ENCODE measurements at regions not wholly inside any gene's neighbourhood (a gene's known extent, or its start where the extent isn't known, plus 50 kb on each side); places are given as distances from the start of the nearest gene placed in this dataset.

- Histone ChIP-seq H3K27me3 (replicated peaks; ENCODE audit: control insufficient read depth, insufficient read depth, low read length, poor library complexity, severe bottlenecking) (no peaks in the 10 kb centered on the region), H3K36me3 (ENCODE audit: control insufficient read depth, insufficient read depth, low read length) (peaks cover 23% of the 10 kb centered on the region), H3K27ac (ENCODE audit: insufficient read depth, low read length, poor library complexity, severe bottlenecking) (peak overlapping the region; percentile 42), H3K4me3 (ENCODE audit: insufficient read depth, low read depth, low read length, poor library complexity, severe bottlenecking) (no peak overlapping the region), H3K4me1 (ENCODE audit: control insufficient read depth, insufficient read depth, low read length, poor library complexity, severe bottlenecking) (peaks cover 51% of the 10 kb centered on the region), H3K9me3 (ENCODE audit: control insufficient read depth, low read length) (no peaks in the 10 kb centered on the region)
- DNase-seq: no peak
Measured at GRCh38 chr17:77419095-77419494, 278.3 kb downstream of the SEC14L1 start.

- DNase-seq: no peak
- Histone ChIP-seq H3K27ac (ENCODE audit: insufficient read depth, low read length, poor library complexity, severe bottlenecking) (peak overlapping the region; percentile 68), H3K27me3 (replicated peaks; ENCODE audit: control insufficient read depth, insufficient read depth, low read length, poor library complexity, severe bottlenecking) (no peaks in the 10 kb centered on the region), H3K36me3 (ENCODE audit: control insufficient read depth, insufficient read depth, low read length) (peaks cover 23% of the 10 kb centered on the region), H3K4me1 (ENCODE audit: control insufficient read depth, insufficient read depth, low read length, poor library complexity, severe bottlenecking) (peaks cover 52% of the 10 kb centered on the region), H3K4me3 (ENCODE audit: insufficient read depth, low read depth, low read length, poor library complexity, severe bottlenecking) (no peak overlapping the region), H3K9me3 (ENCODE audit: control insufficient read depth, low read length) (no peaks in the 10 kb centered on the region)
Measured at GRCh38 chr17:77419547-77420094, 278.9 kb downstream of the SEC14L1 start.

DNA sequence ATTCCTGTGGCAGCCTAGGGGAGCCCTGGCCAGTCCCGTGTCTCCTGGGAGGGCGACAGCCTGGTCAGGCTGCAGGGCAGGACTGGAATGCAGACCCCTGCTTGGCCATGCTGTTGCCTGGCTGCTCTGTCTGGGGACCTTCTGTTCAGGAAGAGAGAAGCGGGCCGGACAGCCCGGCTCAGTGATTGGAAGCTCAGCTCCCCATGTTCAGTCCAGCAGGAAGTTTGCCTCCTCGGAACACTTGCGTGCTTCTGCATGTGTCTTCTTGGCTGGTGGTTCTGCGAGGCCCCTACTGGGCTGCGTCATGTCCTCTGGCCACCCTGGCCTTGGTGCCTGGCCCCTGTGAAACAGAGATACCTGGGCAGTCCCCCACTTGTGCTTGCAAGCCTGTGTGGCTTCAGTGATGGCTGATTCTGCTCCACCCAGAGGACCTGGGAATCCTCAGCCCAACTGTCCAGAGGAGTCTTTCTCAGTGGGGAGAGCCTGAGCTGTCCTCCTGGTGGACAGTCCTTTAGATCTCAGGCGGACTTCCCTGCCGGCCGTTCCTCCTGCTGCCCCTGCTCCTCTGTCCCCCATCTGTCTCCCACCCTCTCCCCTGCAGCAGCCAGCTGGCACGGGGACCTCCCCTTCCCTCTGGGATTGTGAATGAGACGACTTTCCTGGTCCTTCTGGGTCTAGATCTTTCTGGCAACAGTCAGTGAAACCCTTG, 279.5 kb downstream of the SEC14L1 start:
- Histone ChIP-seq H3K4me3 (ENCODE audit: insufficient read depth, low read depth, low read length, poor library complexity, severe bottlenecking) (no peak overlapping the region), H3K27me3 (replicated peaks; ENCODE audit: control insufficient read depth, insufficient read depth, low read length, poor library complexity, severe bottlenecking) (no peaks in the 10 kb centered on the region), H3K27ac (ENCODE audit: insufficient read depth, low read length, poor library complexity, severe bottlenecking) (peak overlapping the region; percentile 68), H3K36me3 (ENCODE audit: control insufficient read depth, insufficient read depth, low read length) (peaks cover 21% of the 10 kb centered on the region), H3K4me1 (ENCODE audit: control insufficient read depth, insufficient read depth, low read length, poor library complexity, severe bottlenecking) (peaks cover 59% of the 10 kb centered on the region), H3K9me3 (ENCODE audit: control insufficient read depth, low read length) (no peaks in the 10 kb centered on the region)
- DNase-seq: no peak

DNA sequence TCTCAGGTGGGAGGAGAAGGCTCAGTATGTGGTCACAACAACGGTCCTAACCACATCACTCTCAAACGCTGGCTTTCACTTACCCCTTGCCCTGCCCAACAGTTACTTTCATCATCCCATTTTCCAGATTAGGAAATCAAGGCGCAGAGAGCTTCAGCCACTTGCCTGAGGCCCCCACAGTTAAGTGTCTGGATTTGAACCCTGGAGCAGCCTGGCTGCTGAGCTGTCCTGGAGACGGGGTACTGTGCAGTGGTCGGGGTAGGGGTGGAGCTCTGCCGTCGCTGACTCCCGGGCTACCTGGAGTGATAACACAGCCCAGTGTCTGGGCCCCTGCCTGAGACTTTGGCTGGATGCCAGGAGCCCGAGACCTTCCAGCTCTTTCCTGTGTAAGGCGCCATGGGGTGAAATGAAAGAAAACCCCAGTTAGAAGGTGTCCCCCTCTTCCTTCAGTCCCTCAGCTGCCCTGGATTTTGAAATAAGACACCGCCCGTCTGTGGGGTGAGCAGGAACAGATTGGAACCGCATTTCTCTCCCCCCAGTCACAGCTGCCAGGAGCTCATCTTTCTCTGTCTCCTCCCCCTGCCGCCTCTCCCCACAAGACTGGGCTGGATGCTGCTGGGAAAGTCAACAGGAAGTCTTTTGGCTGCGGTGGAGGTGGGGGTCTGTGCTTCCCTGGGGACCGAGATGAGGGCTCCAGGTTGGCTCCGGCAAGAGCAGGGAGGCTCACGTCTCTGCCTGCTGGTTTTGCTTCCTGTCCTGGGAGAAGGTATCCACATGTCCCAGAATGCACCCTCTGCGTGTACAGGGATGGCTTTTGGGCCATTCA, 280.2 kb downstream of the SEC14L1 start:
- H3K4me3 ChIP-seq (ENCODE audit: insufficient read depth, low read depth, low read length, poor library complexity, severe bottlenecking): peak overlapping the region; percentile 1
- peak; percentile 58 to 63 (median 58) for DNase-seq
- H3K9me3 ChIP-seq (ENCODE audit: control insufficient read depth, low read length): no peaks in the 10 kb centered on the region
- peaks cover 60% of the 10 kb centered on the region for H3K4me1 ChIP-seq (ENCODE audit: control insufficient read depth, insufficient read depth, low read length, poor library complexity, severe bottlenecking)
- peaks cover 21% of the 10 kb centered on the region for H3K36me3 ChIP-seq (ENCODE audit: control insufficient read depth, insufficient read depth, low read length)
- H3K27ac ChIP-seq (ENCODE audit: insufficient read depth, low read length, poor library complexity, severe bottlenecking): peak overlapping the region; percentile 68
- no peaks in the 10 kb centered on the region for H3K27me3 ChIP-seq (replicated peaks; ENCODE audit: control insufficient read depth, insufficient read depth, low read length, poor library complexity, severe bottlenecking)

GRCh38 chr17:77421630-77421972, 280.8 kb downstream of the SEC14L1 start:
- Histone ChIP-seq H3K9me3 (ENCODE audit: control insufficient read depth, low read length) (no peaks in the 10 kb centered on the region), H3K27me3 (replicated peaks; ENCODE audit: control insufficient read depth, insufficient read depth, low read length, poor library complexity, severe bottlenecking) (no peaks in the 10 kb centered on the region), H3K4me1 (ENCODE audit: control insufficient read depth, insufficient read depth, low read length, poor library complexity, severe bottlenecking) (peaks cover 60% of the 10 kb centered on the region), H3K27ac (ENCODE audit: insufficient read depth, low read length, poor library complexity, severe bottlenecking) (peak overlapping the region; percentile 68), H3K4me3 (ENCODE audit: insufficient read depth, low read depth, low read length, poor library complexity, severe bottlenecking) (peak overlapping the region; percentile 1), H3K36me3 (ENCODE audit: control insufficient read depth, insufficient read depth, low read length) (peaks cover 21% of the 10 kb centered on the region)
- no peak for DNase-seq

DNA sequence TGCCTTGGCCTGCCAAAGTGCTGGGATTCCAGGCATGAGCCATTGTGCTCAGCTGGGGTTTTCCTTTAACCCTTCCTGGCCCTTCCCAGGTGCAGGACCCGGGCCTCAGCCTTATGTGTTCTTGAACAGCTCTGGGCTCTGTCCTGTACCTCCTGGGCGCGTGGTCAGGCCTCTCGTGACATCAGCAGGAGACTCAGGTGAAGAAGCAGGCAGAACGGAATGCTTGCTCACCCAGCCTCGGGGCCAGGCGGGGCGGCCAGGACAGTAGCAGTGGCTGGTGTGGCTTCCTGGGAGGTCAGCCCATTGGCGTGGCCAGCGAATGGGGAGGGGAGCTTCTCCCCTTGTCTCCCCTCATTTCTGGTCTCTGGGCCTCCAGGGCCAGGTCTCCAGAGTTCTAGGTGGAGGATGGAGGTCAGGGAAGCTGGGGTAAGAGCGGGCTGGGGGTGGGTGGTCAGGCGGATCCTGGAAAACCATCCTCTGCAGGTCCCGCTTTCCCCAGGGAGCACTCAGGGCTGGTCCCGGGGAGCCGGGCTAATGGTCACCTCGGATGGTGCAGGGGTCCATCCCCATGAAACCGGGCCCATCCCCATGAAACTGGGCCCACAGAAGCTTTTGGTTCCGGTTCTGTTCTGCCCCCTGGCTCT, 281.5 kb downstream of the SEC14L1 start:
- Histone ChIP-seq H3K9me3 (ENCODE audit: control insufficient read depth, low read length) (no peaks in the 10 kb centered on the region), H3K27me3 (replicated peaks; ENCODE audit: control insufficient read depth, insufficient read depth, low read length, poor library complexity, severe bottlenecking) (no peaks in the 10 kb centered on the region), H3K27ac (ENCODE audit: insufficient read depth, low read length, poor library complexity, severe bottlenecking) (peak overlapping the region; percentile 68), H3K4me3 (ENCODE audit: insufficient read depth, low read depth, low read length, poor library complexity, severe bottlenecking) (no peak overlapping the region), H3K36me3 (ENCODE audit: control insufficient read depth, insufficient read depth, low read length) (peaks cover 16% of the 10 kb centered on the region), H3K4me1 (ENCODE audit: control insufficient read depth, insufficient read depth, low read length, poor library complexity, severe bottlenecking) (peaks cover 66% of the 10 kb centered on the region)
- DNase-seq: no peak

GRCh38 chr17:77422748-77423113, 282.0 kb downstream of the SEC14L1 start:
- Histone ChIP-seq H3K36me3 (ENCODE audit: control insufficient read depth, insufficient read depth, low read length) (peaks cover 11% of the 10 kb centered on the region), H3K9me3 (ENCODE audit: control insufficient read depth, low read length) (no peaks in the 10 kb centered on the region), H3K27ac (ENCODE audit: insufficient read depth, low read length, poor library complexity, severe bottlenecking) (peak overlapping the region; percentile 33), H3K27me3 (replicated peaks; ENCODE audit: control insufficient read depth, insufficient read depth, low read length, poor library complexity, severe bottlenecking) (no peaks in the 10 kb centered on the region), H3K4me3 (ENCODE audit: insufficient read depth, low read depth, low read length, poor library complexity, severe bottlenecking) (no peak overlapping the region), H3K4me1 (ENCODE audit: control insufficient read depth, insufficient read depth, low read length, poor library complexity, severe bottlenecking) (peaks cover 66% of the 10 kb centered on the region)
- no peak for DNase-seq

- no peak overlapping the region for H3K27ac ChIP-seq (ENCODE audit: insufficient read depth, low read length, poor library complexity, severe bottlenecking)
- no peak for DNase-seq
- H3K27me3 ChIP-seq (replicated peaks; ENCODE audit: control insufficient read depth, insufficient read depth, low read length, poor library complexity, severe bottlenecking): no peaks in the 10 kb centered on the region
- H3K36me3 ChIP-seq (ENCODE audit: control insufficient read depth, insufficient read depth, low read length): peaks cover 8% of the 10 kb centered on the region
- no peak overlapping the region for H3K4me3 ChIP-seq (ENCODE audit: insufficient read depth, low read depth, low read length, poor library complexity, severe bottlenecking)
- no peaks in the 10 kb centered on the region for H3K9me3 ChIP-seq (ENCODE audit: control insufficient read depth, low read length)
- H3K4me1 ChIP-seq (ENCODE audit: control insufficient read depth, insufficient read depth, low read length, poor library complexity, severe bottlenecking): peaks cover 72% of the 10 kb centered on the region
Measured at GRCh38 chr17:77423589-77424451, 283.1 kb downstream of the SEC14L1 start.

DNA sequence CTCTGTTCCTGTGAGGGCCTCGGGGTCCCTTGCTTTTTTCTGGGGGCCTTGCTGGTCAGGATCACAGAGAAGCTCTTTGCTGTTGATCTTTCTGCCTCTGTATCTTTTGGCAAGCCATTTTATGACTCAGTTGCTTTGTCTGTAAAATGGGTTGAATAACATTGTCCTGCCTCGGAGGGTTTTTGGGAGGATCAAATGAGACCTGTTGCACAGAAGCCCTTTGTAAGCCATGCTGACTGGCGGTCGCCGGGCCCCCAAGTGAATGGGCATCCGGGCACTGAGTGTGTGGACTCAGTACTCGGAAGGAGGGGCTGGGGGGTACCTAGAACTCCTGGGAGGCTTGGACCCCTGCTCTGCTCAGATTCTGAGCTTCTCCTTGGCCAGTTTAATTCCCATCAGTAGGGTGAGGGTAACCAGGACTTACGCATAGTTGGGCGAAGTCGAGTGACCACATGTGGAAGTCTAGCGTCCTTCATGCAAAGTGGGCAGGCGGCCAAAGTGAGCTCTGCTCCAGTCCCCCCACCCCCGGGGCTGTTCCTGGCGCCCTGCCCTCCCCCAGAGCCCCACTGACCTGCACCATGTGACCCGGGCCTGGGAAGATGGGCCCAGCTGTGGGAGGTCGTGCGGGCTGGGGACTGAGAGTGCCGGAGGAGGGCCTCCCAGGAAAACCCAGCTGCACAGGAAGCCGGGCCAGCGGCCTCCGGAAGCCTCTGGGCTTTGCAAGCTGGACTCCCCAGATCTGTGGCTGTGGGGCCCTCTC, 284.0 kb downstream of the SEC14L1 start:
- H3K36me3 ChIP-seq (ENCODE audit: control insufficient read depth, insufficient read depth, low read length): peaks cover 8% of the 10 kb centered on the region
- H3K27me3 ChIP-seq (replicated peaks; ENCODE audit: control insufficient read depth, insufficient read depth, low read length, poor library complexity, severe bottlenecking): no peaks in the 10 kb centered on the region
- DNase-seq: no peak
- H3K27ac ChIP-seq (ENCODE audit: insufficient read depth, low read length, poor library complexity, severe bottlenecking): peak overlapping the region; percentile 53
- no peaks in the 10 kb centered on the region for H3K9me3 ChIP-seq (ENCODE audit: control insufficient read depth, low read length)
- H3K4me1 ChIP-seq (ENCODE audit: control insufficient read depth, insufficient read depth, low read length, poor library complexity, severe bottlenecking): peaks cover 72% of the 10 kb centered on the region
- no peak overlapping the region for H3K4me3 ChIP-seq (ENCODE audit: insufficient read depth, low read depth, low read length, poor library complexity, severe bottlenecking)

All from effector memory CD4-positive, alpha-beta T cell (primary cell).